Kidney (tissue), 13 donors: ENCODE measurements at regions not wholly inside any gene's neighbourhood (a gene's known extent, or its start where the extent isn't known, plus 50 kb on each side); places are given as distances from the start of the nearest gene placed in this dataset.

Source experiments
- DNase-seq, 5 donors: peaks; one replicate each; pipeline ENCODE4 v3.0.0-alpha.2; 2013 to 2020
- FAIRE-seq: peaks from 2 replicates; lab custom pipeline; 2012; peaks lifted over from hg19 to GRCh38; lab: Jason Lieb, UNC
- H3K27ac ChIP-seq, 2 donors: one replicate each; pipeline ENCODE4 v1.7.0; 2013; ENCODE audit warnings: low read depth in 2 of 2, low read length in 2 of 2, inconsistent platforms in 1 of 2
- H3K27me3 ChIP-seq: one replicate; pipeline ENCODE4 v1.7.1; 2013; ENCODE audit warnings: low read length, inconsistent platforms; ENCODE audit not compliant: control insufficient read depth, insufficient read depth
- H3K36me3 ChIP-seq, 3 donors: one replicate each; pipeline versions ENCODE4 v1.7.0 to v1.7.1; 2013; ENCODE audit warnings: low read length in 3 of 3, control low read depth in 1 of 3, inconsistent platforms in 1 of 3; ENCODE audit not compliant: insufficient read depth in 3 of 3, control insufficient read depth in 2 of 3
- H3K4me1 ChIP-seq, 3 donors: one replicate each; pipeline versions ENCODE4 v1.7.0 to v1.7.1; 2013; ENCODE audit warnings: low read length in 3 of 3, inconsistent platforms in 1 of 3, low read depth in 1 of 3; ENCODE audit not compliant: control insufficient read depth in 2 of 3, insufficient read depth in 2 of 3
- H3K4me3 ChIP-seq, 3 donors: one replicate each; pipeline versions ENCODE4 v1.7.0 to v1.8.1; 2013; ENCODE audit warnings: low read length in 3 of 3, control low read depth in 1 of 3, inconsistent platforms in 1 of 3
- H3K9ac ChIP-seq, 3 donors: one replicate each; pipeline versions ENCODE4 v1.7.0 to v1.7.1; 2013; ENCODE audit warnings: low read length in 3 of 3, control low read depth in 1 of 3, inconsistent platforms in 1 of 3
- H3K9me3 ChIP-seq, 3 donors: one replicate each; pipeline versions ENCODE4 v1.7.0 to v1.7.1; 2013; ENCODE audit warnings: low read length in 3 of 3, control low read depth in 1 of 3, inconsistent platforms in 1 of 3; ENCODE audit not compliant: control insufficient read depth in 2 of 3, insufficient read depth in 1 of 3
- CTCF ChIP-seq: IDR thresholded peaks from 3 replicates; pipeline ENCODE4 v1.5.1; 2012; ENCODE audit warnings: mild to moderate bottlenecking, moderate library complexity, borderline replicate concordance; ENCODE audit not compliant: insufficient read depth; ENCODE audit errors: extremely low read depth
- intact Hi-C: fragments of 100-400 bp; cut with DNase I; formaldehyde crosslinking; loops from one replicate; pipeline ENCODE4 v1.11.1; 2022
- donor health status: control.
- donor health status: control.
- donor health status: control.
- donor health status: control.
- donor health status: control.
- donor health status: DM: yes; HTN: yes; CAD: no.
- donor health status: Normal renal cell carcinoma (clear cell type).

GRCh38 chr22:22032099-22032905 is 49.7 kb upstream of the TOP3B start:
- H3K9ac ChIP-seq = no peak overlapping the region
- no peak for TF ChIP-seq CTCF
- intact Hi-C loops = no loop called here
- DNase-seq = no peak
- H3K4me3 ChIP-seq = no peak overlapping the region
- H3K36me3 ChIP-seq = no peaks in the 10 kb centered on the region
- H3K27me3 ChIP-seq = no peaks in the 10 kb centered on the region
- no peaks in the 10 kb centered on the region for H3K9me3 ChIP-seq
- H3K27ac ChIP-seq = no peak overlapping the region
- no peak for FAIRE-seq
- no peaks in the 10 kb centered on the region for H3K4me1 ChIP-seq
